Erythroblast (primary cell): ENCODE measurements at regions not wholly inside any gene's neighbourhood (a gene's known extent, or its start where the extent isn't known, plus 50 kb on each side); places are given as distances from the start of the nearest gene placed in this dataset.

Experiments used
- GATA1 ChIP-seq: IDR thresholded peaks from 2 replicates; pipeline ENCODE4 v1.6.1; 2011; ENCODE audit warnings: low read depth, mild to moderate bottlenecking, control low read depth, low read length, moderate library complexity
- POLR2A ChIP-seq: IDR thresholded peaks from 2 replicates; pipeline ENCODE4 v1.6.1; 2011; ENCODE audit warnings: mild to moderate bottlenecking, low read length

- TF ChIP-seq POLR2A (no peak), GATA1 (no peak)
Measured at GRCh38 chr14:61930101-61930857, 168.1 kb downstream of the SNAPC1 start.
